ENCODE measurements at regions not wholly inside any gene's neighbourhood (a gene's known extent, or its start where the extent isn't known, plus 50 kb on each side); places are given as distances from the start of the nearest gene placed in this dataset.

DNA sequence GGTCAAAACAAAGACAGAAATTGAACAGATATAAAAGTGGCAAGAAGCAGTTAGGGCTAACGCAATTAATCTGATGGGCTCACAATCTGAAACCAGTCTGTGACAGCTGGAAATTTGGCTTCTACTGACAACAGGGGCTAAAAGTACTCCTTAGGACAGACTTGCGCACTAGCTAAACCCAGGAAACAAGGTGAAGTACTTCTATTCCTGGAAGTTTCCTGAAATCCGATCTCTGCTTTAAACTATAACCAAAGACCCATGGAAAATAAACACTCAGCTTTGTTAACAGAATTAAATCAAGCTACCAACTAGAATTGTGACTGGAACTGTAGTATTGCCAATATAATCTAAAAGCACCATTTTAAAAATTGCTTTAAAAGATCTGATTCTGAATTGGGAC lies 520.2 kb upstream of the ZWINT start:
- DNase-seq (ENCODE audit: low read depth) = no peak

- no peak for DNase-seq (ENCODE audit: low read depth)
Measured at GRCh38 chr10:56880606-56881005, 519.5 kb upstream of the ZWINT start.

DNA sequence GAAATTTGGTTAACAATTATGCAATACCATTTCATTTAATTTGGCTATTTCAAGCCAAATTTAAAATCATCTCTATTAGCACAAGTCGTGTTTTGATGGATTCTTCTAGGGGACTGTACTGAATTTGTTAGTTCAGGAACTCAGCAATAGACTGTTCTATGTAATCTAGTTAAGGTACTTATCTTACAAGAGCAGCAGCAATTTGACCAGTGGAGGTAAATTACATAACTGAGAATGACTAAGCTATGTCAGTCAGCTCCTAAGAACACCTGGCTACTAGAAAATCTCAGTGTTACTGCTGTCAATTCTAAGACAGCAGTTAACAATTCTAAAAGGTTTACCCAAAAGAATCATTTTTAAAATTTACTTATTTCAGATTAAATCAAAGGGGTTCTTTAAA lies 513.9 kb upstream of the ZWINT start:
- no peak for DNase-seq (ENCODE audit: low read depth)

- no peak for DNase-seq (ENCODE audit: low read depth)
Measured at GRCh38 chr10:56871160-56871668, 510.2 kb upstream of the ZWINT start.

DNA sequence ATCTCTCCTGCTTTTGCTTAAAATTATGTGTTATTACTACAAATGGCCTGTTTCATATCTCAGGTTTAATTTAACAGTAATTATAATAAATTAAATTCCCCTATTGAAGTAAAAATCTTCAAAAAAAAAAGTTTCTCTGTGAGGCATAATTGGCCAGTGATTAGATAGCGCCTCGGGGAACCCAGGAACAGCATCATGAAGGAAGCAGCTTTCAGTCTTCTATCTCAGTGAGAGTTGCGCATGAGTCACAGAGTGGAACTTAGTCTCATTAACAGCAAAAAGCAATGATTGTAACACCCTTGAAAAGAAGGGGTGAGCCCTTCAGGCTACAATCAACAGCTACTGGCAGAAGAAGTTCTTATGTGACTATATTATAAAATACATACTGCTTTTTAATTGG lies 506.2 kb upstream of the ZWINT start:
- DNase-seq (ENCODE audit: low read depth) = no peak

DNA sequence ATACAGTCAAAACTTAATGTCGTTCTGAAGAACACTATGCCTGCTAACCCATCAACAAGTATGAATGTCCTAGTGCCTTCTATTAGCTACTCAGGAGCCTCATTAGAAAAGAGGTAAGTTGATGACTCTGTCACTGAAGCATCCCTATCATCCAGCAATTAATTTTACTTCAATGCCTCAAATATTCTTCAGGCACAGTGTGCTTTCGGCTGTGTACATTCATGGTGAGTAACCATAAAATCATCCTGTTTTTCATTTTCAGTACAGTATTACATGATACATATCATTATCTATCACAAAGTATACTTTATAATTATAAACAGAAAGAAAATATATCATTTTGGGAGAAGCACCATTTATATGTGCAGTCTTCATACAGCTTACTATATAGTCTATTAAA lies 495.5 kb upstream of the ZWINT start:
- DNase-seq (ENCODE audit: low read depth) = no peak

DNA sequence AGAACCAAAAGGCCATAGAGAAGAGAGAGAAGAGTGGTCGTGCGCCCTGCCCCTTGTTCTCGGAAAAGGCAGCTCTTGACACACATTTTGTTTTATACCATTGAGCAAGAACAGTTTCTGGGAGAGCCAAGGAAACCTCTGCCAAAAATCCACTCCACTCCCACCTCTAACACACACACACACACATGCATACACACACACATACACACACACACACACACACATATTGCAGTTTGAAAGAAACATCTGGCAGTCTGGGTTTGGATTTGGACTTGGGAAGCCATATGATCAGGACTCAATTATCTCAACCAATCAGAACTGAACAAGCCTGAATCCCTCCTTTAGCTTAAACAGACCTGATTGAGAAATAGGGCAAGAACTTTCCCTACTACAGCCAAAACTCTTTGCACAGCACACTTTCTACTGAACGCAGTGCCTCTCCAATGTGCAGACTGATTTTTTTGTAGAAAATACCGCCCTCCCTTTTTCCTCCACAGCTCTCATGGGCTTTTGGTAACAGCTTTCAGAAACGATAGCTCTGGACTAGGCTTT lies 484.0 kb upstream of the ZWINT start:
- no peak for DNase-seq (ENCODE audit: low read depth)

DNA sequence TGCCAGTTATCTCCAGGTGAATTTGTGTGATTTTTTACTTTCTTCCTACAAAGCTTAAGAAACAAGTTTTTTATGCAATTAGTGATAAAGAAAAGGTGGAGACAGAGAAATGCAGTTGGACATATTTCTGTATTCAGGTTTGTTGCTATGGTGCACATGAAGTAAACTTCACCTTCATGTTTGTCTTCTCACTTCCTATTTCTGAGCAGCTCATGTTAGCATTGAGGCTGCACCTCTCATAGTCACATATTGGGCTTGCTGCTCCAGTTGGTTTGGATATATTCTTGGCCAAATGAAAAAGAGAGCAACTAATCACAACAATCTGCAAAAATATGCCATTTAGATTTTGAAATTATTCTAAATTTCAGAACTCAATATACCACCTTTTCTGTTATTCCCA lies 475.6 kb upstream of the ZWINT start:
- no peak for DNase-seq (ENCODE audit: low read depth)

GRCh38 chr10:56831681-56832080 lies 470.6 kb upstream of the ZWINT start:
- no peak for DNase-seq (ENCODE audit: low read depth)

DNA sequence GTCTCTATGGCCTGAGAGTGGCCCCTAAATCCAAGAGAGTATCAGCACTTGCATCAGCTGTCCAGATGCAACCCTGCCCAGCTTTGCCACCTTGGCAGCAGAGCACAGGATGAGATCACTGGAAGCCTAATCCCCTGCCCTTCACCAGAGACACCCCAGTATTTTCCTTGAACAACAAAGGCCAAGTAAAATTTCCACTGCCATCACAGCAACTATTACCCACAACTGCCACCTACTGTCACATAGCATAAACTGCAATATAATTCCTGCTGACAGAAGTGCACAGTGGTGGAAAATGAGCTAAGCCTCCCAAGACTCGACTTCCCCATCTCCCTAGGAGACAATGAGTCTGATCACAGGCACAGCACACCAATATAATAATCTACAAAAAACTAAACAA lies 462.8 kb upstream of the ZWINT start:
- no peak for DNase-seq (ENCODE audit: low read depth)

DNA sequence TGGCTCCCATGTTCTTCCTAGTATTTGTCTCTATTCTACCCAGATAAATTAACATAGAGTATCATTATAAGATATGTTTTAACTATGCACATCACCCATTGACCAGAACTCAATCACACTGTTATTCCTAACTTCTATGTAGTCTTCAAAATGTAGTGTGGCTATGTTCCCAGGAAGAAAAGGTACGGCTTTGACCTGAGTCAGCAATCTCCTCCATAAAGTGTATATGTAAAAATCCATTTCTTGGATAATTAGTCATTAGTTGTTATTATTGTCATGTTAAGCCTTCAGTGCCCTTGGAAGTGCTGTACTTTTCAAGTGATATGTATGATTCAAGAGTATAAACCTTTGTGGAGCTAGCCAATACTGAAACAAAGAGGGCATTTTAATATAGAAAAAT lies 444.0 kb upstream of the ZWINT start:
- DNase-seq (ENCODE audit: low read depth) = no peak

- DNase-seq (ENCODE audit: low read depth) = no peak
Measured at GRCh38 chr10:56785292-56785691, 424.2 kb upstream of the ZWINT start.

- no peak for DNase-seq (ENCODE audit: low read depth)
Measured at GRCh38 chr10:56782503-56782902, 421.4 kb upstream of the ZWINT start.

GRCh38 chr10:56771343-56771742 lies 410.3 kb upstream of the ZWINT start:
- no peak for DNase-seq (ENCODE audit: low read depth)

DNA sequence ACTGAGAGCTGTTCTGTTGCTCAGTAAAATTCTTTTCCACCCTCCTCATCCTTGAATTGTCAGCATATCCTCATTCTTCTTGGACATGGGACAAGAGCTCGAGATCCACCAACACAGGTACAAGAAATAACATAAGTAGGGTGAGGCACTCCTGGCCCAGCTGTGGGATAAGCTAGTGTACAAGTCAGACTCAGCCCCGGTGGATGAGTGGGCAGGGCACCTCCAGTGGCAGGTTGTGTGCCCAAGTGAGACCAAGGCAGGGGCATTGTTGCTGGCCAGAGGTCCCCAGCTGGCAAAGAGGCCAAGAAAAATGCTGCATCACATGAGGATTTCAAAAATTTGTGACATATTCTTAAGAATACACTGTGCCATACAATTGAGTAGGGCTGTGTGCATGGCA lies 402.0 kb upstream of the ZWINT start:
- DNase-seq (ENCODE audit: low read depth) = no peak

GRCh38 chr10:56745490-56745889 lies 384.4 kb upstream of the ZWINT start:
- no peak for DNase-seq (ENCODE audit: low read depth)

DNA sequence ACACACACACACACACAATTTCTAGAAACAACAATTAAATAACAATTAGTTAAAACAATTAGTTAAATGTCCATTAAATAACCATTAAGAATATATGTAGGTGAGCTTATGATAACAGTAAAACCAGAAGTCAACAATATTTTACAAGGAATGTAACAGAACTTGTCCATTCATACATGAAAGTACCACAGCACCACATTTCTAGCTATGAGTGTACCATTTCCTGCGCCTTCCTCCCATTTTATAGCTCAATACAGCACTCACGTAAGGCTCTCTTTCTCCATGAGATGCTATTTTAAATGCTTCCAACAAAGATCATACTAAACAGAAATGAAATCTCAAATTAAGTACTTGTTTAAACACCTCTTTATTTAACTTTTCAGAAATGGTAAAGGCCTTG lies 367.3 kb upstream of the ZWINT start:
- no peak for DNase-seq (ENCODE audit: low read depth)

- no peak for DNase-seq (ENCODE audit: low read depth)
Measured at GRCh38 chr10:56722912-56723311, 361.9 kb upstream of the ZWINT start.

DNA sequence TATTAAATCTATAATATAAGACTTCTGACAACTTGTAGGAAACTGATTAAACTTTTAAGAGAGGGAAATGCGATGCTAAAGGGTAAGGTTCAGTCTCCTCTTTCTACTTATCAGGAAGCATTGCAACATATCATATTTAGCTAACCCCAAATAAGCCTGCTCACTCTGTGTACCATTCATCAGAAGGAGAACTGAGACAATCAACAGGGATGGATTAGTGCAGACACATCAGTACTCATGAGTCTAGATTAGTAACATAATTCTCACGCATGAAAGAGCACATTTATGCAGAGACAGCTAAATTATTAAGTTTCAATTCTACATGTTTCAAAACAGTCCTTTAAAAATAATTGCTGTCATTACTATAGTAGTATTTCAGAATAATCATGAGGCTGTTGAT lies 354.2 kb upstream of the ZWINT start:
- DNase-seq (ENCODE audit: low read depth) = no peak

GRCh38 chr10:56698506-56698905 lies 337.4 kb upstream of the ZWINT start:
- DNase-seq (ENCODE audit: low read depth) = no peak

- no peak for DNase-seq (ENCODE audit: low read depth)
Measured at GRCh38 chr10:56679578-56679977, 318.5 kb upstream of the ZWINT start.

GRCh38 chr10:56662765-56663447 lies 301.8 kb upstream of the ZWINT start:
- no peak for DNase-seq (ENCODE audit: low read depth)

GRCh38 chr10:56653289-56653688 lies 292.2 kb upstream of the ZWINT start:
- no peak for DNase-seq (ENCODE audit: low read depth)

Data from myocyte (in vitro differentiated cells).